ENCODE measurements at regions not wholly inside any gene's neighbourhood (a gene's known extent, or its start where the extent isn't known, plus 50 kb on each side); places are given as distances from the start of the nearest gene placed in this dataset.
"Not testable (repeated sequence)": the region's sequence is repeated elsewhere in the genome, so short reads cannot be mapped to it uniquely, and the experiment has no call there.

DNA sequence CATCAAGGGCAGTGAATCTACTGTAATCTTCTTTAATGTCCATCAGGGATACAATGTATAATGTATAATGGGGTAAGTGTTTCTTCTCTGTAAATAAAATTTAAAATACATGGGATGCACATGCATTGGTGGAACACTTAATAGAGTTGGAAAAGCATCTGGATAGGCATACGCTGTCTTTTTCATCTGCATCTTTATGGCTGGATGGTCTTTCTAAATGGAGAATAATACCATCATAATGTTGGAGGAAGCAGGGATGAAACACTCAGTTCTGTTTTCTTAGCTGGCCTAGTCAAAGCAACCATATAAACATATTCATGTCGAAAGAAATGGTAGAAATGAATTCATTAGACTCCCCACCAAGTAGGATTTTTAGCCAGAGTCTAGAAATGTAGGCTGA lies 202.8 kb downstream of the CDCA7 start:
- Histone ChIP-seq H3K4me1 (ENCODE audit: low read length) (no peaks in the 10 kb centered on the region), H3K9me2 (replicated peaks; ENCODE audit: insufficient read depth, low read length) (no peaks in the 10 kb centered on the region), H3K9ac (ENCODE audit: low read length) (no peak overlapping the region), H3K36me3 (ENCODE audit: insufficient read depth, low read length) (no peaks in the 10 kb centered on the region), H3K4me2 (ENCODE audit: low read depth, low read length, poor library complexity, severe bottlenecking) (no peak overlapping the region), H3K27me3 (ENCODE audit: low read length) (no peaks in the 10 kb centered on the region; the same call in 1 of the 2 replicates), H3K4me3 (ENCODE audit: low read length) (no peak overlapping the region), H3K79me2 (ENCODE audit: low read length) (no peaks in the 10 kb centered on the region), H4K20me1 (ENCODE audit: insufficient read depth, low read depth, low read length) (no peaks in the 10 kb centered on the region), H2AFZ (ENCODE audit: low read length) (no peak overlapping the region), H3K27ac (ENCODE audit: low read length) (no peak overlapping the region), H3K9me3 (ENCODE audit: low read length) (no peaks in the 10 kb centered on the region)
- DNase-seq: no peak

DNA sequence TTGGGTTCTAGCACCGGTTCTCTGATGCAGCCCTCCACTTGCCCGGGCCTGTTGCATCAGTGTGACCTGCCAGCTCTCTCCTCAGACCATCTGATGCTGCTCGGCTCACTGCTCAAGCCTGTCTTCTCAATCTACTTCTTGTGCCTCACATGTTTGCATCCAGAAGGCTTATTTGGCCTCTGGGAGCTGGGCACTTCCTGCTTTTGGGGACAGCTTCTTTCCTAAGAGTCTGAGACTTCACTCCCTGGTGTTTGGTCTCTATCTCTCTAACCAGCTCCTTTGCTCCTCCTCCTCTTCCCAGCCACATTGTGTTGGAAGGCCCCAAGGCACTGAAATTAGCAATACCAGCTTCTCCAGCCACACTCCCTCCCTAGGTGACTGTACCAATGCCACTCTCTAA lies 212.8 kb downstream of the CDCA7 start:
- Histone ChIP-seq H3K36me3 (ENCODE audit: insufficient read depth, low read length) (no peaks in the 10 kb centered on the region), H3K27ac (ENCODE audit: low read length) (no peak overlapping the region), H3K4me1 (ENCODE audit: low read length) (no peaks in the 10 kb centered on the region), H3K4me2 (ENCODE audit: low read depth, low read length, poor library complexity, severe bottlenecking) (no peak overlapping the region), H3K27me3 (ENCODE audit: low read length) (no peaks in the 10 kb centered on the region), H4K20me1 (ENCODE audit: insufficient read depth, low read depth, low read length) (no peaks in the 10 kb centered on the region), H3K9me3 (ENCODE audit: low read length) (no peaks in the 10 kb centered on the region), H3K9ac (ENCODE audit: low read length) (no peak overlapping the region), H3K9me2 (replicated peaks; ENCODE audit: insufficient read depth, low read length) (no peaks in the 10 kb centered on the region), H3K4me3 (ENCODE audit: low read length) (no peak overlapping the region), H2AFZ (ENCODE audit: low read length) (no peak overlapping the region), H3K79me2 (ENCODE audit: low read length) (no peaks in the 10 kb centered on the region)
- no peak for DNase-seq

DNA sequence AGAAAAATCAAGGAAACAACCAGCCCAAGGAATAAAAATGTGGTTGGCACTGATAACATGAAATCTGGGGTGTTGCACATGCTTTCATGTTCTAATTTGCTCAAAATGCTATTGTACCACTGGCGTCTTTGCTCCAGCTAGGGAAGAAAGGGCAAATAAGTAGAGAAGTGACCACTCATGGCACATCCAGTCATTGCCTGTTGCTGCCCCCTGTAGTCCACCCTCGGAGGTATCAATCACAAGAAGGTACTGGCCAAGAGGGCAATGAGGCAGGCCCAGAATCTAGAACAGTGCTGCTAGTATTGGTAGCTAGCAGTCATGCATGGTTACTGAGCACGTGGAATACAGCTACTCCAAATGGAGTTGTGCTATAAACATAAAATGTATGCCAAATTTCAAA lies 213.4 kb downstream of the CDCA7 start:
- peak; percentile 54 for DNase-seq

DNA sequence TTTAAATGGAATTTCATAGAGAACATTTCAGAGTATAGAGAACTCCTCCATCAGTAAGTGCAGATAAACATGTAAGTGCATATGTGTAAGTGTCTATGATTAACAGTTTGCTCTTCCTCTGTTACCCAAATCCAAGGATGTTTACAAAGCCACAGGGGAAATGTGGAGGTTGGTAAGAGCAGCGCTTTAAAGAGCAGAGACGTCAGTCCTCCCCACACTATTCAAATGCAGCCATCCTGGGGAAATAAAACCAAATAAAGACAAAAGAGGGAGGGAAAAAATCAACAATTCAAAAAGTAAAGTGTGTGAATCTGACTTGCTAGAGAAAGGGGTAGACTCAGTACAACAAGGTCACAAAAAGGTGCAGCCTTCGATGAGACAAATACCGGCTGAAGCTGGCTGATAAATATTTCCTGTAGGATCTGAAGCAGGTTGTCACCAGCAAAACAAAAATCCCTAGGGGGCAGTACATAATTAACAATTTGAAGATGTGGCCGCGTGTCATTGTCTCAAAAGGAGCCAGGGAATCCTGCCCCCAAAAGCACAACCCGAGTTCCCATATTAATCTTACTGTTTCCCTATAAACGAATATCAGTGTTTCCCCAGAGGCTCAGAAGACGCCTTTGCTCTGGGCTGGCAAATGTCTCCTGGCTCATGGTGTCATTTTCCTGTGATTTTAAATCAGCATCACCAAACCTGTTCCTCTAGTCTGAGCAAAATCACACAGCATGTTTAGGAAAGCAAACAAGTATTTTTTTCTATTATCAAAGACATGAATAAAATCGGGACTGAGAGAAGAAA lies 216.5 kb downstream of the CDCA7 start:
- Histone ChIP-seq H3K27ac (ENCODE audit: low read length) (no peak overlapping the region), H4K20me1 (ENCODE audit: insufficient read depth, low read depth, low read length) (no peaks in the 10 kb centered on the region), H3K9me2 (replicated peaks; ENCODE audit: insufficient read depth, low read length) (no peaks in the 10 kb centered on the region), H2AFZ (ENCODE audit: low read length) (no peak overlapping the region), H3K4me3 (ENCODE audit: low read length) (no peak overlapping the region), H3K9me3 (ENCODE audit: low read length) (no peaks in the 10 kb centered on the region), H3K36me3 (ENCODE audit: insufficient read depth, low read length) (no peaks in the 10 kb centered on the region), H3K9ac (ENCODE audit: low read length) (no peak overlapping the region), H3K4me2 (ENCODE audit: low read depth, low read length, poor library complexity, severe bottlenecking) (no peak overlapping the region), H3K4me1 (ENCODE audit: low read length) (no peaks in the 10 kb centered on the region), H3K79me2 (ENCODE audit: low read length) (no peaks in the 10 kb centered on the region), H3K27me3 (ENCODE audit: low read length) (no peaks in the 10 kb centered on the region; the same call in 1 of the 2 replicates)
- DNase-seq: no peak

More for the DNA sequence above, 213.4 kb downstream of the CDCA7 start:
- H3K36me3 ChIP-seq (ENCODE audit: insufficient read depth, low read length): no peaks in the 10 kb centered on the region
- no peaks in the 10 kb centered on the region for H3K9me3 ChIP-seq (ENCODE audit: low read length)
- H3K27ac ChIP-seq (ENCODE audit: low read length): no peak overlapping the region
- no peak overlapping the region for H2AFZ ChIP-seq (ENCODE audit: low read length)
- no peak overlapping the region for H3K4me3 ChIP-seq (ENCODE audit: low read length)
- no peaks in the 10 kb centered on the region for H3K4me1 ChIP-seq (ENCODE audit: low read length)
- H3K27me3 ChIP-seq (ENCODE audit: low read length): no peaks in the 10 kb centered on the region
- no peak overlapping the region for H3K4me2 ChIP-seq (ENCODE audit: low read depth, low read length, poor library complexity, severe bottlenecking)
- no peak overlapping the region for H3K9ac ChIP-seq (ENCODE audit: low read length)
- no peaks in the 10 kb centered on the region for H3K9me2 ChIP-seq (replicated peaks; ENCODE audit: insufficient read depth, low read length)
- no peaks in the 10 kb centered on the region for H4K20me1 ChIP-seq (ENCODE audit: insufficient read depth, low read depth, low read length)
- H3K79me2 ChIP-seq (ENCODE audit: low read length): no peaks in the 10 kb centered on the region

DNA sequence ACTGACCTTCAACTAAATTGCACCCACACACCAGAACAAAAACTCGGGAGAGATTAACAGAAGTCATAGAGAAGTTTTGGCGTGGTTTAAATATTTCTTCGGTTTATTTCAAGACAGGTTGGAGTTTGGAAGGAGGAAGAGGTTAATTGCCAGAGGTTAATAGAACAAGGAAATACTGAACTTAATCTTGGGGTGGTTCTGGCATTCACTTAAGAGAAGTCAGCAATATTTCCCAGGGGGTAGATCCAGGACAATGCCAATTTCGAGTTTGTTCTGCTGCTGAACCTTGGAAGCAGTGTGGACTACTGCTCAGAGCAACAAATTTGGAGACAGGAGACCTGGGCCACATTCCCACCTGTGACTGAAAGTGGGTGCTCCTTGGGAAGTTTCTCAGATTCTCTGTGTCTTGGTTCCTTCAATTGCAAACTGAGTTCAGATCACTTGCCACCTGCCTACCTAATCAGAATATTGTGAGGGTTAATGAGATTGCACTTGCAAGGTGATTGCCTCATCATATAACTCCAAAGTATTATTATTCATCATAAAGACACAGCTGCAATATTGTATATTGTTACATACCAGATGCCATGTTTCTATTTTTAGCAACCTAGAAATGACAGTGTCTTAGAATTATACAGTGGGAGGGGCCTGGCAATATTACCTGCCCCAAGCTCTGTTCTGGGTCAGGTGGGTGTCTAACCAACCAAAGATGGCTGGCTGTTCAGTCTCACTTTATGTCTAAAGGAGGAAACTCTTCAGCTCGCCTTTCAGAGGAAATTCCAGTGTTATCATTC lies 217.4 kb downstream of the CDCA7 start:
- Histone ChIP-seq H2AFZ (ENCODE audit: low read length) (no peak overlapping the region), H3K9me2 (replicated peaks; ENCODE audit: insufficient read depth, low read length) (no peaks in the 10 kb centered on the region), H3K36me3 (ENCODE audit: insufficient read depth, low read length) (no peaks in the 10 kb centered on the region), H4K20me1 (ENCODE audit: insufficient read depth, low read depth, low read length) (no peaks in the 10 kb centered on the region), H3K4me1 (ENCODE audit: low read length) (no peaks in the 10 kb centered on the region), H3K9ac (ENCODE audit: low read length) (no peak overlapping the region), H3K27me3 (ENCODE audit: low read length) (no peaks in the 10 kb centered on the region; the same call in 1 of the 2 replicates), H3K9me3 (ENCODE audit: low read length) (no peaks in the 10 kb centered on the region), H3K4me2 (ENCODE audit: low read depth, low read length, poor library complexity, severe bottlenecking) (no peak overlapping the region), H3K27ac (ENCODE audit: low read length) (no peak overlapping the region), H3K4me3 (ENCODE audit: low read length) (no peak overlapping the region), H3K79me2 (ENCODE audit: low read length) (no peaks in the 10 kb centered on the region)
- no peak for DNase-seq

DNA sequence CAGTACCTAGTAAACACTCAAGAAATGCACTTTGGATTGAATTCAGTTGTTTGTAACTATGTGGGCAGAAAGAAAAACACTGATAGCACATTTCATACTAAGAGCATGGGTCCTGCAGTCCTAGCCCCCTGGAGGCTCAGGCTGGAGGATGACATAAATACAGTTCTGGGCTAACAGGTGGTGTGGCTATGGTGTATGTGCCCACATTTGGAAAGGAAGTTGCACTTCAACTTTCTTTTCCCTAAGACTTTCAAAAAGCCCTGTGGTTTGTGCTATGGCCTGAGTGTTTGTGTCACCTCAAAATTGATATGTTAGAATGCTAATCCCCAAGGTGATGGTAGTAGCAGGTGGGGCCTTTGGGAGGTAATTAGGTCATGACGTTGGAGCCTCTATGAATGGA lies 218.2 kb downstream of the CDCA7 start:
- no peaks in the 10 kb centered on the region for H3K36me3 ChIP-seq (ENCODE audit: insufficient read depth, low read length)
- H3K9ac ChIP-seq (ENCODE audit: low read length): no peak overlapping the region
- H3K4me3 ChIP-seq (ENCODE audit: low read length): no peak overlapping the region
- no peak overlapping the region for H2AFZ ChIP-seq (ENCODE audit: low read length)
- H3K27ac ChIP-seq (ENCODE audit: low read length): no peak overlapping the region
- DNase-seq: no peak
- H4K20me1 ChIP-seq (ENCODE audit: insufficient read depth, low read depth, low read length): no peaks in the 10 kb centered on the region
- H3K4me2 ChIP-seq (ENCODE audit: low read depth, low read length, poor library complexity, severe bottlenecking): no peak overlapping the region
- no peaks in the 10 kb centered on the region; the same call in 1 of the 2 replicates for H3K27me3 ChIP-seq (ENCODE audit: low read length)
- no peaks in the 10 kb centered on the region for H3K4me1 ChIP-seq (ENCODE audit: low read length)
- H3K9me3 ChIP-seq (ENCODE audit: low read length): no peaks in the 10 kb centered on the region
- no peaks in the 10 kb centered on the region for H3K79me2 ChIP-seq (ENCODE audit: low read length)
- H3K9me2 ChIP-seq (replicated peaks; ENCODE audit: insufficient read depth, low read length): no peaks in the 10 kb centered on the region

DNA sequence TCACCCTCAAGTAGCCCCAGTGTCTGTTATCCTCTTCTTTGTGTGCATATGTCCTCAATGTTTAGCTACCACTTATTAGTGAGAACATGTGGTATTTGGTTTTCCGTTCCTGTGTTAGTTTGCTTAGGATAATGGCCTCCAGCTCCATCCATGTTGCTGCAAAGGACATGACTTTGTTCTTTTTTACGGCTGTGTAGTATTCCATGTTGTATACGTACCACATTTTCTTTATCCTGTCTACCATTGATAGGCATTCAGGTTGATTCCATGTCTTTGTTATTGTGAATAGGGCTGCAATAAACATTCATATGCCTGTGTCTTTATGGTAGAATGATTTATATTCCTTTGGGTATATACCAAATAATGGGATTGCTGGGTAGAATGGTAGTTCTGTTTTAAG lies 219.1 kb downstream of the CDCA7 start:
- H3K4me1 ChIP-seq (ENCODE audit: low read length); DNase-seq; H4K20me1 ChIP-seq (ENCODE audit: insufficient read depth, low read depth, low read length); H3K79me2 ChIP-seq (ENCODE audit: low read length); H3K27ac ChIP-seq (ENCODE audit: low read length); H3K4me3 ChIP-seq (ENCODE audit: low read length); H3K27me3 ChIP-seq (ENCODE audit: low read length); H3K36me3 ChIP-seq (ENCODE audit: insufficient read depth, low read length); H3K4me2 ChIP-seq (ENCODE audit: low read depth, low read length, poor library complexity, severe bottlenecking); H3K9me3 ChIP-seq (ENCODE audit: low read length); H3K9me2 ChIP-seq (replicated peaks; ENCODE audit: insufficient read depth, low read length); H2AFZ ChIP-seq (ENCODE audit: low read length); H3K9ac ChIP-seq (ENCODE audit: low read length): not testable (repeated sequence)

DNA sequence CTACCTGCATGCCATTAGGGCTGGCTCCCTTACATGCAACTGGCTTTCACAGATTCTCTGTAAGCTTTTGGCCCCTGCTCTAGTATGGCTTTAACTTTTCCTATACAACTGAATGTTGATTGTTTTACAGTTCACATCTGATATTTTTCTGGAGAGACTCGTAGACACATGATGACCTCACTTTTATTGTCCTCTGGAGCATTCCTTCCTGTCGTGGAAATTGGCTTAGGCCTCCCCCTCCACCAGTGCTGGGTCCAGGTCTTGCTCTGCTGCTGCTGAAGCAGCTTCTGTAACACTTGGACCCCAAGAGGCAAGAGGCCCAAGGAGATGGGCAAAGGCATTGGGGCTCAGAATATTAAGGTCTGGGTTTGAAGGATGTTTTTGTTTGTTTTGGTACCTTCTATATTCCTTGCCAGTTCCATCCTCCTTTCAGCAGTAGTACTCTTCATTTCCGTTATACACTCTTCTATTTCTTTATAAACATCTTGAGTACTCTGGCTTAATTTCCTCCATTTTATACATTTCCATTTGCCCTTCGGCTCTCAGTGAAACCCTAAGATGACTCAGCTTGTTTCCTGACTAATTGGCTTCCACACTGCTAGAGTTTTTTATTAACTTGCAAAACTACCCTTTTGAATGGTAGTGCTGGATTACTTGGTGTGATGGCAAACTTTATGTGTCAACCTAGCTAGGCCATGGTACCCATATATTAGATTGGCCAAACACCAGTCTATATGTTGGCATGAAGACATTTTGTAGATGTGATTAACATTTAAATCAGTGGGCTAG lies 219.8 kb downstream of the CDCA7 start:
- H3K27ac ChIP-seq (ENCODE audit: low read length): no peak overlapping the region
- no peak overlapping the region for H3K4me3 ChIP-seq (ENCODE audit: low read length)
- no peak overlapping the region for H3K4me2 ChIP-seq (ENCODE audit: low read depth, low read length, poor library complexity, severe bottlenecking)
- no peaks in the 10 kb centered on the region for H3K4me1 ChIP-seq (ENCODE audit: low read length)
- H3K9ac ChIP-seq (ENCODE audit: low read length): no peak overlapping the region
- no peaks in the 10 kb centered on the region for H4K20me1 ChIP-seq (ENCODE audit: insufficient read depth, low read depth, low read length)
- DNase-seq: no peak
- no peaks in the 10 kb centered on the region for H3K36me3 ChIP-seq (ENCODE audit: insufficient read depth, low read length)
- no peaks in the 10 kb centered on the region; the same call in 1 of the 2 replicates for H3K27me3 ChIP-seq (ENCODE audit: low read length)
- H3K9me2 ChIP-seq (replicated peaks; ENCODE audit: insufficient read depth, low read length): no peaks in the 10 kb centered on the region
- H3K9me3 ChIP-seq (ENCODE audit: low read length): no peaks in the 10 kb centered on the region
- H2AFZ ChIP-seq (ENCODE audit: low read length): no peak overlapping the region
- H3K79me2 ChIP-seq (ENCODE audit: low read length): no peaks in the 10 kb centered on the region

Data from Karpas-422 (cell line).